ENCODE measurements at regions not wholly inside any gene's neighbourhood (a gene's known extent, or its start where the extent isn't known, plus 50 kb on each side); places are given as distances from the start of the nearest gene placed in this dataset.

- no peak for TF ChIP-seq CREB1 (CRISPR knock-in tag; IDR thresholded peaks at IDR 0.05)
- no peak for TF ChIP-seq SMAD3 (CRISPR knock-in tag; IDR thresholded peaks at IDR 0.05; ENCODE audit: borderline replicate concordance)
- no peak for TF ChIP-seq FOXK1 (CRISPR knock-in tag; IDR thresholded peaks at IDR 0.05)
Measured at GRCh38 chr19:30780032-30780431, 407.8 kb downstream of the ZNF536 start (continued).

- TF ChIP-seq, protein P1, sequence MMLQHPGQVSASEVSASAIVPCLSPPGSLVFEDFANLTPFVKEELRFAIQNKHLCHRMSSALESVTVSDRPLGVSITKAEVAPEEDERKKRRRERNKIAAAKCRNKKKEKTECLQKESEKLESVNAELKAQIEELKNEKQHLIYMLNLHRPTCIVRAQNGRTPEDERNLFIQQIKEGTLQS (CRISPR knock-in tag; conservative IDR thresholded peaks at IDR 0.05) = no peak
- TF ChIP-seq, protein P2, sequence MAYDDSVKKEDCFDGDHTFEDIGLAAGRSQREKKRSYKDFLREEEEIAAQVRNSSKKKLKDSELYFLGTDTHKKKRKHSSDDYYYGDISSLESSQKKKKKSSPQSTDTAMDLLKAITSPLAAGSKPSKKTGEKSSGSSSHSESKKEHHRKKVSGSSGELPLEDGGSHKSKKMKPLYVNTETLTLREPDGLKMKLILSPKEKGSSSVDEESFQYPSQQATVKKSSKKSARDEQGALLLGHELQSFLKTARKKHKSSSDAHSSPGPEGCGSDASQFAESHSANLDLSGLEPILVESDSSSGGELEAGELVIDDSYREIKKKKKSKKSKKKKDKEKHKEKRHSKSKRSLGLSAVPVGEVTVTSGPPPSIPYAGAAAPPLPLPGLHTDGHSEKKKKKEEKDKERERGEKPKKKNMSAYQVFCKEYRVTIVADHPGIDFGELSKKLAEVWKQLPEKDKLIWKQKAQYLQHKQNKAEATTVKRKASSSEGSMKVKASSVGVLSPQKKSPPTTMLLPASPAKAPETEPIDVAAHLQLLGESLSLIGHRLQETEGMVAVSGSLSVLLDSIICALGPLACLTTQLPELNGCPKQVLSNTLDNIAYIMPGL (CRISPR knock-in tag; IDR thresholded peaks at IDR 0.05) = no peak
- TF ChIP-seq, protein P3, sequence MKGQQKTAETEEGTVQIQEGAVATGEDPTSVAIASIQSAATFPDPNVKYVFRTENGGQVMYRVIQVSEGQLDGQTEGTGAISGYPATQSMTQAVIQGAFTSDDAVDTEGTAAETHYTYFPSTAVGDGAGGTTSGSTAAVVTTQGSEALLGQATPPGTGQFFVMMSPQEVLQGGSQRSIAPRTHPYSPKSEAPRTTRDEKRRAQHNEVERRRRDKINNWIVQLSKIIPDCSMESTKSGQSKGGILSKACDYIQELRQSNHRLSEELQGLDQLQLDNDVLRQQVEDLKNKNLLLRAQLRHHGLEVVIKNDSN (CRISPR knock-in tag; IDR thresholded peaks at IDR 0.05) = no peak
- TF ChIP-seq, protein P4, sequence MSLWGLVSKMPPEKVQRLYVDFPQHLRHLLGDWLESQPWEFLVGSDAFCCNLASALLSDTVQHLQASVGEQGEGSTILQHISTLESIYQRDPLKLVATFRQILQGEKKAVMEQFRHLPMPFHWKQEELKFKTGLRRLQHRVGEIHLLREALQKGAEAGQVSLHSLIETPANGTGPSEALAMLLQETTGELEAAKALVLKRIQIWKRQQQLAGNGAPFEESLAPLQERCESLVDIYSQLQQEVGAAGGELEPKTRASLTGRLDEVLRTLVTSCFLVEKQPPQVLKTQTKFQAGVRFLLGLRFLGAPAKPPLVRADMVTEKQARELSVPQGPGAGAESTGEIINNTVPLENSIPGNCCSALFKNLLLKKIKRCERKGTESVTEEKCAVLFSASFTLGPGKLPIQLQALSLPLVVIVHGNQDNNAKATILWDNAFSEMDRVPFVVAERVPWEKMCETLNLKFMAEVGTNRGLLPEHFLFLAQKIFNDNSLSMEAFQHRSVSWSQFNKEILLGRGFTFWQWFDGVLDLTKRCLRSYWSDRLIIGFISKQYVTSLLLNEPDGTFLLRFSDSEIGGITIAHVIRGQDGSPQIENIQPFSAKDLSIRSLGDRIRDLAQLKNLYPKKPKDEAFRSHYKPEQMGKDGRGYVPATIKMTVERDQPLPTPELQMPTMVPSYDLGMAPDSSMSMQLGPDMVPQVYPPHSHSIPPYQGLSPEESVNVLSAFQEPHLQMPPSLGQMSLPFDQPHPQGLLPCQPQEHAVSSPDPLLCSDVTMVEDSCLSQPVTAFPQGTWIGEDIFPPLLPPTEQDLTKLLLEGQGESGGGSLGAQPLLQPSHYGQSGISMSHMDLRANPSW (CRISPR knock-in tag; conservative IDR thresholded peaks at IDR 0.05; ENCODE audit: low read depth) = no peak
- TF ChIP-seq FOXJ3 (CRISPR knock-in tag; IDR thresholded peaks at IDR 0.05; ENCODE audit: borderline replicate concordance) (no peak), RELA (CRISPR knock-in tag; IDR thresholded peaks at IDR 0.05; ENCODE audit: borderline replicate concordance) (no peak), GRHL2 (CRISPR knock-in tag; IDR thresholded peaks at IDR 0.05; ENCODE audit: insufficient replicate concordance, severe bottlenecking) (no peak), ZNF121 (CRISPR knock-in tag; IDR thresholded peaks at IDR 0.05) (no peak), HMGA2 (CRISPR knock-in tag; IDR thresholded peaks at IDR 0.05) (no peak), FOXK1 (CRISPR knock-in tag; IDR thresholded peaks at IDR 0.05) (no peak), ZMAT4 (CRISPR knock-in tag; IDR thresholded peaks at IDR 0.05) (no peak)
- ATAC-seq = no peak
- H3K4me1 Mint-ChIP-seq = peaks cover 4% of the 10 kb centered on the region; the same call in 1 of the 2 replicates
- H3K4me3 Mint-ChIP-seq = no peak overlapping the region
- no peak overlapping the region for H3K27ac Mint-ChIP-seq
- no peaks in the 10 kb centered on the region for H3K36me3 Mint-ChIP-seq
- peaks cover 7% of the 10 kb centered on the region; the same call in 1 of the 2 replicates for H3K9me3 Mint-ChIP-seq
- ChIA-PET POLR2A (no interaction called here), CTCF (interaction anchor here (0.7 to 1.4 kb wide), 4 partner anchors 86 to 275 kb away, joined by 3 read pairs; no protein-coding TSS in a partner anchor)
- no peak for DNase-seq (ENCODE audit: low spot score)
- no peaks in the 10 kb centered on the region for H3K27me3 Mint-ChIP-seq (ENCODE audit: low read depth)
Measured at GRCh38 chr19:30778961-30779715, 407.0 kb downstream of the ZNF536 start.

DNA sequence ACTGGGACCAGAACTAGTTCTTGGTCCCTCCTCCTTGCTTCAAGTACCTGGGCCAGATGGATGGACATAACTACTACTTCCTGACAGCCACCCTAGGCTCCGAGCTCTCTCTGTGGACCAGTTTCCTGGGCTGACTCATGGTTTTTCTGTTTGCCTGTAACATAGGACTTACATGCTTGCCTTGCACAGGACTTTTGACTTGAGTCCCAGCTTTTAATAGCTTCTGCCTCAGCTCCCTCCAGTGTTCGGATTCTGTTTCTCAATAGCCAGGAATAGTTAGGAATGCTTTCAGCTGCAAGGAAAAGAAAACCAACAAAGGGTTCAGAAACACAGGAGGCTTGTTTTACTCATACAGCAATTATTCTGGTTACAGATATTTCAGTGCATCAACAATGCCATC is 405.9 kb downstream of the ZNF536 start:
- H3K36me3 Mint-ChIP-seq = no peaks in the 10 kb centered on the region
- H3K4me3 Mint-ChIP-seq = no peak overlapping the region
- no peak overlapping the region for H3K27ac Mint-ChIP-seq
- ChIA-PET POLR2A (no interaction called here), CTCF (interaction anchor here (0.6 to 1.4 kb wide), 4 partner anchors 94 to 115 kb away, joined by 3 to 4 read pairs (median 3); no protein-coding TSS in a partner anchor)
- DNase-seq (ENCODE audit: low spot score) (no peak), ATAC-seq (no peak)
- H3K4me1 Mint-ChIP-seq = peaks cover 4% of the 10 kb centered on the region; the same call in 1 of the 2 replicates
- H3K9me3 Mint-ChIP-seq = peaks cover 7% of the 10 kb centered on the region; the same call in 1 of the 2 replicates
- no peaks in the 10 kb centered on the region for H3K27me3 Mint-ChIP-seq (ENCODE audit: low read depth)
- TF ChIP-seq ZNF512 (CRISPR knock-in tag; IDR thresholded peaks at IDR 0.05; ENCODE audit: borderline replicate concordance) (no peak), ZNF263 (CRISPR knock-in tag; IDR thresholded peaks at IDR 0.05; ENCODE audit: low read depth) (no peak), GABPB1 (CRISPR knock-in tag; IDR thresholded peaks at IDR 0.05) (no peak), IRF1 (CRISPR knock-in tag; IDR thresholded peaks at IDR 0.05) (no peak), MLX (CRISPR knock-in tag; IDR thresholded peaks at IDR 0.05) (no peak)
- TF ChIP-seq, protein P5, sequence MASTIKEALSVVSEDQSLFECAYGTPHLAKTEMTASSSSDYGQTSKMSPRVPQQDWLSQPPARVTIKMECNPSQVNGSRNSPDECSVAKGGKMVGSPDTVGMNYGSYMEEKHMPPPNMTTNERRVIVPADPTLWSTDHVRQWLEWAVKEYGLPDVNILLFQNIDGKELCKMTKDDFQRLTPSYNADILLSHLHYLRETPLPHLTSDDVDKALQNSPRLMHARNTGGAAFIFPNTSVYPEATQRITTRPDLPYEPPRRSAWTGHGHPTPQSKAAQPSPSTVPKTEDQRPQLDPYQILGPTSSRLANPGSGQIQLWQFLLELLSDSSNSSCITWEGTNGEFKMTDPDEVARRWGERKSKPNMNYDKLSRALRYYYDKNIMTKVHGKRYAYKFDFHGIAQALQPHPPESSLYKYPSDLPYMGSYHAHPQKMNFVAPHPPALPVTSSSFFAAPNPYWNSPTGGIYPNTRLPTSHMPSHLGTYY (CRISPR knock-in tag; IDR thresholded peaks at IDR 0.05) = no peak
- TF ChIP-seq, protein P6, sequence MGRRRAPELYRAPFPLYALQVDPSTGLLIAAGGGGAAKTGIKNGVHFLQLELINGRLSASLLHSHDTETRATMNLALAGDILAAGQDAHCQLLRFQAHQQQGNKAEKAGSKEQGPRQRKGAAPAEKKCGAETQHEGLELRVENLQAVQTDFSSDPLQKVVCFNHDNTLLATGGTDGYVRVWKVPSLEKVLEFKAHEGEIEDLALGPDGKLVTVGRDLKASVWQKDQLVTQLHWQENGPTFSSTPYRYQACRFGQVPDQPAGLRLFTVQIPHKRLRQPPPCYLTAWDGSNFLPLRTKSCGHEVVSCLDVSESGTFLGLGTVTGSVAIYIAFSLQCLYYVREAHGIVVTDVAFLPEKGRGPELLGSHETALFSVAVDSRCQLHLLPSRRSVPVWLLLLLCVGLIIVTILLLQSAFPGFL (CRISPR knock-in tag; IDR thresholded peaks at IDR 0.05; ENCODE audit: borderline replicate concordance) = no peak
